ENCODE measurements at regions not wholly inside any gene's neighbourhood (a gene's known extent, or its start where the extent isn't known, plus 50 kb on each side); places are given as distances from the start of the nearest gene placed in this dataset.

DNA sequence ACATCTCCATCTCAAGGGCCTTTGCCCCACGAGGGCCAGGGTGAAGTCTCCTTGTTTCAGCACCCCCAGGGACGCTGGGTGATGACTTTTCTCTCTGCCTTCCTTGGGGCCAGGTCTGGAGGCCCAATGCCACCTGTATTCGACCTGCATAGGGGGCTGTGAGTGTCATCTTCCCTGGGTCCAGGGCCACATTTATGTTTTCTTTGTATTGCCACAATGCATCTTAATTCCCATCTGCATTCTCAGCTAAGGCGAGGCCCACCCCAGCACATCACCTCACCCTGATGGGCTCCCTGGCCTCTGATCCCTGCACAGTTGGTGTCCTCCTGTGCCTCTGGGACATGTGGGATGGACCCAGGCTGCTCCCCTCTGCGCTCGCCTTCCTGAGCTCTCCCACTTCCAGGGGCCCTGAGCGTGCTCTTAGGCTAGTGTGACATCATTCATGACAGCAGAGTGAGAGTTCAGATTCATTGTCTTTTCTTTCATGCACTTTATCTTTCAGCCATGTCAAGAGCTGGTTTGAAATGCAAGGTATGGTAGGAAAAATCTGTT lies 122.0 kb upstream of the COPS8 start:
- DNase-seq (ENCODE audit: extremely low read depth, low read depth), result no peak

DNA sequence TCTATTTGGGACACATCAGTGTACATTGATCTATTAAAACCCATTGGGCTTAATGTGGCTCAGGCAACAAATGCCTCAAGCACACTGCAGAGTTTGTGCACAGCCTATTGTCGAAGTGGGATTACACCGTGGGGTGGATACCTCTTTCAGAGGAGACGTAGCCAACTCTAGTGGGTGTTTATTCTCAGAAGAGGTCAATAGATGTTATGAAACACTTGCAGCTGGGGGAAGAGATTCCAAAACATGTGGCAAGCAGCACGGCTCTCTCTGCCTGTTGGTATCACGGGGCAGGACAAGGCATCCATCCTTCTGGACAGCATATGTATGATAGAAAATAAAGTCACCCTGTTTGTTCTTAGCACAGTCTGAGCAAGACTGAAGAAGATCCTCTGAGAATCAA lies 121.4 kb upstream of the COPS8 start:
- no peak for DNase-seq (ENCODE audit: extremely low read depth, low read depth)

DNA sequence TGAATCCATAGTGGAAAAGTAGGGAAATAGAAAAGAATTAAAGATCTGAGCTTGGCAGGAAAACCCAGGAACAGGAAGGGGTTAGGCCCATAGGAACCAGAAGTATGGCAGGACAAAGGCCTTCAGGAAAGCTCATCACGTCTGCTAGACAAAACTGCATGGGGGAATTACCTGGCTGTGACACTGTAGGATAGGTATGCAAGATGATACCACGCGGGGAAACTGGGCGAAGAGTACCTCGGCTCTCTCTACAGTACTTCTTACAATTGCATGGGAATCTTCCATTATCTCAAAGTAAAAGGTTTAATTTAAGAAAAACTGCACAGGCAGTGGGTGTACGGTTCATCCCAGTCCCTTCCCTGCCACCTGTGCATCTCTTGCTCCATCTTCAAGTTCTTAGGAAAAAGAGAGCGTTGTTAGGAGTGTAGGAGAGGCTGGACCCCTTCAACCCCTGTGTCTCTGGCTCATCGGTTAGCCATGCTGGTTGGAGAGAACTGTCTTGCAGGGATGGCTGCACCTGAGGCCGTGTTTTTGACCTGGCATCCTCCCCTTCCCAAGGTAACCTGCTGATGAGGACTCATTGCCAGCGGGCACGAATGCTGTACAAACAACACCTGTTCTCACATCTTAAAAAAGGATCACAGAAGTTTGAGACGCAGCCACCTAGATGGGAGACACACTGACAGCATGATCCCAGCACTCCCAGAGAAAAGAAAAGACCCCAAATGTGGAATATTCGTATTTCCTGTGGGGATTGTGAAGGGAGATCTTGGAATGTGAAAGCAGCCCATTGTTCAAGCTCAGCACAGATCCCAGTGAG lies 120.5 kb upstream of the COPS8 start:
- DNase-seq (ENCODE audit: extremely low read depth, low read depth), result no peak

DNA sequence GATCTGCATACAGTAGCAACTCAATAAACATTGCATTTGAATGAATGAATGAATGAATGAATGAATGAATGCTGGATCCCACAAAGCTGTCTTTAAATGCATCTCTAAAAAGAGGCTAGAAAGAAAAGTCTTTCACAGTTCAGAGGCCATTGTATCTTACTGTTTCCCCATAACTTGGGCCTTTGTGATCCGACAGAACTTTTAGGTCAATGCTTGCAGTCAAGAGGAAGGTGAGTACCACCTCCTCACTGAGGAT lies 119.9 kb upstream of the COPS8 start:
- DNase-seq (ENCODE audit: extremely low read depth, low read depth), result no peak

DNA sequence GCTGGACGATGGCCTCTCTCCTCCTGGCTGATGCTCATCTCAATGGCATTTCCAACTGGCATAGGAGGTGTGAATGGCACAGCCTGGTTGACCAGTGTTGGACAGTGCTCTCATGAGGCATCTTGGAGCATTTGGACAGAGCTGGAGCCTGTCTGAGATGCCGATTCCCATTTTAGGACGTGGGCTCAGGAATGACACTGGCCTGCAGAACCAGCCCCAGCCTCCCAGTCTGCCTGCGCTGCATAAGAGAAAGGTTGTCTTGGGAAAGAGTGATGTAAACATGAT lies 118.2 kb upstream of the COPS8 start:
- no peak for DNase-seq (ENCODE audit: extremely low read depth, low read depth)

DNA sequence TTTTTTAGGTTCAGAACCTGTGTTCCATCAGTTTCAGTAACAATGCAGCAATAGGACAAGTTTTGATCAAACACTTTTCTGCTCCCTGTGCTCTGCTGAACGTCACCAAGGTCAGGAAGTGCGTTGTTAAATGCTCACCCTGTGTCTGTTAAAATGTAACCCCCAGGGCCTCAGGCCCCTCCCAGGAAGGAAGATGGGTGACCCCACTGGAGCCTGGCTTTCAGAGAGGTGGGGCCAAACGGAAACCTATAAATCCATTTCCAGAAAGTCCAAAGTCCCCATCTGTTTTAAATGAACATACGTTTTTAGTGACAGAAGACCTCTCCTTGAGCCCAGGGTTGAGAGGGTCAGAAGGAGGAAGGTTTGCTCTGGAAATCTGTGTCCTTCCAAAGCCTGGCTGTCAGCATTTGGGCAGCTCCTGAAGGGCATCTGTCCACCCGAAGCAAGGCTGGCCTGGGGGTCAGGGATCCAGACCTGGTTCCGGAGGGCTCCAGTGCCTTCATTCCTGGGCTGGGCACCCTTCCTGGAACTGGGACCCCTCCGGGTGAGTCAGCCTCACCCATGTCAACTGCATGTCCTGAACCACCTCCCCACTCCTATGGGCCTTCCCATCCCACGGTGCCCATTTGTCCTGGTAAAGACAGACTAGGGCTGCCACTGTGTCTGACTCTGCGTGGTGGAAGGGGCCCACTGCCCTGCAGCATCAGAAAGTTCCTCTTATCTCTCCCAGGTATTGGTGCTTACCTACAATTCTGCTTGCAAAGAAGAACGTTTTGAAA lies 117.4 kb upstream of the COPS8 start:
- DNase-seq (ENCODE audit: extremely low read depth, low read depth), result no peak

DNA sequence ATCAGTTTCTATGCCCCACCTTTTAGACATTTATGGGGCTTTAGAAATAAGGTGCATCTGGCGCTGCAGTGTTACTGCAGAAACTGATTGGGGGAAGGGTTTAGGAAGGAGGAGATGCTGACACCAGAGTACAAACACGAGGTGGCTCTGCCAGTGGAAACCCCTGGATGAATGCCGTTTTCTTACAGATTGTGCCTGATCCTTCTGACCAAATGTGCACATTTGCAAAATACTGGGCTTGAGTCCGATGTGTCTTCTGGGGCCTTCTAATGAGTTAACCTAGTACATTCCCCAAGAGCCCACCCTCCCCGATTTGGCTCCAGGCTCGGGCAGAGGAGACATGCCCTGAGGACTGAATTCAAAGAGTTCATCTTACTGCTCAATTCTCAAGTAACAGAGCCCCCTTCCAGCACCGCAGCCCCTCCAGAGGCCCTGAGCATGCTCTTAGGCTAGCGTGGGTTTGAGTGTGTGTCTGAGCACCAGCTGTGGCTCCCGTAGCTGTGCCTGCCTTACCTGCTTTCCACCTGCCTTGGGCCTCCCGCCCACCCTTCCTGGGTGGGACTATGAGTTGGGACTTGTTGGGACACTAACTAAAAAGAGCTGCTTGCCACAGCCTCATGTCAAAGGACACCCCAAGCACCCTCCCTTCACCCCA lies 116.7 kb upstream of the COPS8 start:
- no peak for DNase-seq (ENCODE audit: extremely low read depth, low read depth)

DNA sequence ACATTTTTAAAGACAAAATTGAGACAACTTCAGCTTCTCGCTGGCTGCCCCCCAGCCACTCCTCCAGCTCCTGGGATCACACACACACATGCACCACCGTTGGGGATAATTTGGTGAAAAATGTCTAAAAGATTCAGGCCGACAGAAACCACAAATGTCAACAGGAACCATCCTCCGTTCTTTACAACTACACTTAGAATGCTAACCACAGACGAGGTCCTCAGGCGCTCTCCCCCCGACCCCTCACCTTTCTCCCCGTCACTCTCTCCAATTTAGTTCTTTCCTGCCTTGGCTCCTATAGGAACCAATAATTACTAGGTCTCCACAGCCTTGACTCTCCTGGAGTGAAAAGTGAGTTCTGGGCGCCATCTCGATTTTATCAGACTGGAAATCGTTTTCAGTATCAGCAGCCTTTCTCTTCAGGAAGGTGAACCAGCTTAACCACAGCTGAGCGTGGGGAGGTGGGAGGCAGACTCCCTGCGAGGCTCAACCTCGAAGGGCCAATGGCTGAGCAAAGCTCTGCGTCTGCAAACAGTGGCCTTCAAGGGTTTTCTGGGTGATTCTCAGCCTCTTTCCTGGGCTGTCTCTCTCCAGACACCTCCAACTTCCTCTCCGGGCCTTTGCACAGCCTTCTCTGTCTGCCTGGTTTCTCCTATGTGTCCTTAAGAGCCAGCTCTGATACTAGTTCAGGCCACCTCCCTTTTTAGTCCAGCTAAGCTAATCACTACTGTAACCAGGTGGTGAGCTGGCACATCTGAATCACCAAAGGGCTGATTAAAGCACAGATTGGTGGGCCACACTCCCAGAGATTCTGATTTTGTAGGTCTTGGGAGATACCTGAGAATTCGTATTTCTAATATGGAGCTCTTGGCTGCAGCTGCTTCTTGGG lies 115.7 kb upstream of the COPS8 start:
- DNase-seq (ENCODE audit: extremely low read depth, low read depth), result no peak

DNA sequence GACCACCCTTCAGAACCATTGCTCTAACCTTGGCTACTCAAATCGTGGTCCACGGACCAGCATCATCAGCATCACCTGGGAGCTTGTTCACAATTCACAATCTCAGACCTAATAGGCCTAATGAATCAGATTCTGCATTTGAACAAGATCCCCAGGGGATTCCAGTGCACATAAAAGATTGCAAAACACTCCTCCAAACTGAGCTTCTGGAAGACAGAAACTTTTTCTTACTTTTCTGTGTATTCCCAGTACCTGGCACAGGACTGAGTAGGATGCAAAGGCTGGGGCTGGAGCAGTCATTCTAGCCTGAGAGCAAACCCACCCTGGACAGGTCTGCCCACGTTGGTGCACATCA lies 115.1 kb upstream of the COPS8 start:
- DNase-seq (ENCODE audit: extremely low read depth, low read depth), result no peak

DNA sequence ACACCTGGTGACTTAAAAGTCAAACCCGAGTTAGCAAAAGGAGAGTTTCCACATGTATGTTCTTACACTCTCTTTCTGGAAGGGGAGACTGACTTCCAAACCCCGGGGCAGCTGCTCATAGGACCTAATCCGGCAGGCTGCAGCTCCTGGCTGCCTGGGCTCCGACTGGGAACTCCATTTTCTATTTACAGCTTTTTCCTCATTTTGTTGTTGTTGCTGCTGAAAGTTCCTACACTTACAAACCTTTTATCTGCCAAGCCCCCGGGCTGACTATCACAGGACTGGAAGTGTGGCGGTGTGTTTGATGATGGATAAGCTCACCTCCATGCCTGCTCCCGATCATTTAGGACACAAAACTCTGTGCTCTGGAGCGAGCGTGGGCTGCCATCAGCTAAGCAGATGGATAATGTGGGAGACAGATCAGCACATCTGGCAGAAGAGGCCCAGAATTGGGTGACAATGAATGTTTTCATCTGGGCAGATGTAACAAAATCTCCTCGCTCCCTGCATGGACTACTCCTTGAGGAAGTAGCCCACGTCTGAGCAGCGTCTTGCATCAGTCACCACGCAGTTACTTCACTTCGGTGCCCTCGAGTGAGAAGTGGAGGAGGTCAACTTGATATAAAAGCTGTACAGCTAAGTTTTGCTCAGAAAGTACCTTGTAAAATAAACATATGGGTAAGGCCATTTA lies 114.4 kb upstream of the COPS8 start:
- DNase-seq (ENCODE audit: extremely low read depth, low read depth), result no peak

DNA sequence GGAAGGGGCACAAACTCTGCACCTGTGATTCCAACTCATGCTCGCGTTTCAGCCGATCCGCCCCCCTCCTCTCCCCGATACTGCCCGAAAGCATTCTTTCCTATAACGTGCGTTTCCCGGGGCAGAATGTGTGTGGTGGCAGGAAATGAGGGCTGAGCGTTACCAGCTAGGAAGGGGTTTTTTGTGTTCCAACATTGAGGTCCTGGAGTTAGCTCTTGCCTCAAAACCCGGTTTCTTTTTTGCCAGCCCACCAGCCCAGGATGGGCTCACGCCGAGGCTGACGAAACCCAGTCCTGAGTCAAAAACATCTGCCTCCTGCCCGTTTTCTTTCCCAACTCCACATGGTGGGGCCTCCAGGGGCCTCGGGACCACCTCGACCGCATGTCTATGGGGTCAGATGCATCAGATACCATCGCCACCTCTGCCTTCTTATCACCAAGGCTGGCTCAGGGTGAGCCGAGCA lies 113.7 kb upstream of the COPS8 start:
- DNase-seq (ENCODE audit: extremely low read depth, low read depth), result no peak

DNA sequence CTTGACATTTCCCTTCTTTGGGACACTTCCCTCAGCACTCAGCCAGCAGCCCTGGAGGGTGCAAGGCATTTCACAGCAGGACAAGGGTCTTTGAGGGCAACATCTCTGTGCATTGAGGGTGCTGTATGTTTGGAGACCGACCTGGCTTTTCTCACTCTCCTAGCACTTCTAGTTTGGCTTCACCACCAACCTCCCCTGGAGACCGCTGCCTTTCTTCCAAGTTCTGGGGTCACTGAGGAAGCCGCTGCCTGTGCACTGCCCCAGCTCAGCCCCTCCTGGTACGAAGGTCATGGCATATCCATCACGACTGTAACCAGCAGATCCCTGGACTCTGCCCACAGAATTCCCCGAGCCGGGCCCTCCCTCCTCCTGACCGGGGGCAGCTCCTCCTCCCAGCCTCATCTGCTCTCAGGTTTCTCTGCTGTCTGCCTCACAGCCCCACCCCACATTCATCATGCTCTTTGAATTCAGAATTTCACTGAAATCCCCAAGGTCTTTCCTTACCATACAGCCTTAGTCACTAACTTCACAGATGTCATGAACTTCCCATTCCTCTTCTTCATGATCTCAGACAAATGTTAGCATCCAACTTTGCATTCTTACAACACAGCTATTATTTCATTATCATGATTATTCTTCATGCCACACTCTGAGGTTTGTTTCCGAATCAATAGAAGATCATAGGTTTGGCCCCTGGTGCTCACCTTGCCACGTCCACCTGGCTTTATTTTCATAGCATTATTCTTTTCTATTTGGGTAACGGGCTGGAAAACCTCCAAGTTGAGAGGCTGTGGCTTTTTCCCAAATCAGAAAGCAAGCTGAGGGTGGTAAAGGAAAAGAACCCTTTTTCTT lies 113.0 kb upstream of the COPS8 start:
- no peak for DNase-seq (ENCODE audit: extremely low read depth, low read depth)

DNA sequence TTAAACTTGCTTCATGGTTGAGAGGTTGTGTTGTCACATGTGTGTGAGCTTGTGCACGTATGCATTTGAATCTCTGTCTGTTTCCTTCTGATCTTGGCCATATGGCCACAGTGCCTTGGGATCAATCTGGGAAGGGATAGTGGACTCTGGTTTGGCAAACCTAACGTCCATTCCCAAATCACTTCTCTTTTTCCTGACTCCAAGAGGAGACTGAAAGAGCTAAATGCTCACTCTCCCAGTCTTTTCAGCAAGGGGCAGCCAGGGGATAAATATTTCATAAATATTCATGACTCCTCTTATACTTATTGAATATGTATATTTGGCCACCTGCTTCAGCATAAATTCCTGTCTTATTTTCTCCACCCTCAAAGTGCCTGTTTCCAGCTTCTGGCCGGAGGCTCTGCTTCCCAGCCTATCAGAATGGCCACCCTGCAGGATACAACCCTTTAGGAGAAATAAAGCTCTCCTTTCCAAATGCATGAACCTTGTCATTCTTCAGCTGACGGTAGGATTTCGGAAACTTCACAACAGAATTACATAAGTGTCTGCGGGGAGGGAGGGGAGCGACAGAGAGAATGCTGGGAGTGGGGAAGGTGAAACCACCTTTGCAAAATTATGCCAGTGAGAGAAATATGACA lies 112.2 kb upstream of the COPS8 start:
- no peak for DNase-seq (ENCODE audit: extremely low read depth, low read depth)

DNA sequence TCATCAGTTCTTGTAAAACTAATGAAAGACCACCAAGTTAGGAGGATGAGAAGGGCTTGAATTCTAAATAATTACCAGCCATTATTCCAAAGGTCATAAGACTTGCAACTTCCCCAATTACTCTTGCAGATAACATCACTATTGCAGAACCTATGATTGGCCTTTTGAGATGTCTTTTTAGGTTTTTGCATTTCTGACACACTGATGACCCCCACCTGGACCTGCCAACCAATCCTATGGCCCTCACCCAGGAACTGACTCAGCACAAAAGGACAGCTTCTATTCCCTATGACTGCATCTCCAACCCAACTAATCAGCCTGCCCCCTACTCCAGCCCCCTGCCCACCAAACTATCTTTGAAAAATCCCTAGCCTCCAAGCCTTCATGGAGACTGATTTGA lies 111.5 kb upstream of the COPS8 start:
- no peak for DNase-seq (ENCODE audit: extremely low read depth, low read depth)

DNA sequence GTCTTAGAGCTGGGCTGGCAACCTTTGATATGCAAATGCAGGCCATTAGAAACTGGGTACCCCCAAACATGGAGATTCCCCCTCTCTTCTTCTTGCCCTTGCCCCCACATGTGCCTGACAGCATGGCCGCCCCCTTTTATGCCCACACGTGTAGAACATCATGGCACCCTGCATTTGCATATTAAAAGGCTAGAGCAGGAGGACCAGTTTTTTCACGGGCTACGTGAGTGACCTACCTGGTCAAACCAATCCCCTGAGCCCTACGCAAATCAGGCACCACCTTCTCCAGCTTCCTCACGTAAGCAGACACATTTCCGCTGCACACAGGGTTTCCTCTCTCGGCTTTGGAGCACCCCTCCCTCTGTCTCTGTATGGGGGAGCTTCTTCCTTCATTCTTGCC lies 110.9 kb upstream of the COPS8 start:
- DNase-seq (ENCODE audit: extremely low read depth, low read depth), result no peak

DNA sequence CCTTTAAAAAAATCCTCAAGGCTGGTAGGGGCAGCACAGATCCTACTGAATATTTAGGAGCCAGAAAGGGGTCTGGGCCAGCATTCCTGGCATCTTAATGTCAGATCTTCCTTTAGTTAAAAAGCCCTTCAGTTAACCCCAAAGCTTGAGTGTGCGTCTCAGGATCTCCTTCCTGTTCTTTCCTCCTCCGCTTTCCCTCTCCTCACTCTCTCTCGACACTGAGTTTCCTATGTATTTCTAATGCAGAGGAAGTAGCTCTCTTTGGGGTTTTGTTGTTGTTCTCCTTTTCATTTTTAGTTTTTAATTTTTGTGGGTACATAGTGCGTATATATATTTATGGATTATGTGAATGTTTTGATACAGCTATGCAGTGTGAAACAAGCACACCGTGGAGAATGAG lies 109.9 kb upstream of the COPS8 start:
- no peak for DNase-seq (ENCODE audit: extremely low read depth, low read depth)

DNA sequence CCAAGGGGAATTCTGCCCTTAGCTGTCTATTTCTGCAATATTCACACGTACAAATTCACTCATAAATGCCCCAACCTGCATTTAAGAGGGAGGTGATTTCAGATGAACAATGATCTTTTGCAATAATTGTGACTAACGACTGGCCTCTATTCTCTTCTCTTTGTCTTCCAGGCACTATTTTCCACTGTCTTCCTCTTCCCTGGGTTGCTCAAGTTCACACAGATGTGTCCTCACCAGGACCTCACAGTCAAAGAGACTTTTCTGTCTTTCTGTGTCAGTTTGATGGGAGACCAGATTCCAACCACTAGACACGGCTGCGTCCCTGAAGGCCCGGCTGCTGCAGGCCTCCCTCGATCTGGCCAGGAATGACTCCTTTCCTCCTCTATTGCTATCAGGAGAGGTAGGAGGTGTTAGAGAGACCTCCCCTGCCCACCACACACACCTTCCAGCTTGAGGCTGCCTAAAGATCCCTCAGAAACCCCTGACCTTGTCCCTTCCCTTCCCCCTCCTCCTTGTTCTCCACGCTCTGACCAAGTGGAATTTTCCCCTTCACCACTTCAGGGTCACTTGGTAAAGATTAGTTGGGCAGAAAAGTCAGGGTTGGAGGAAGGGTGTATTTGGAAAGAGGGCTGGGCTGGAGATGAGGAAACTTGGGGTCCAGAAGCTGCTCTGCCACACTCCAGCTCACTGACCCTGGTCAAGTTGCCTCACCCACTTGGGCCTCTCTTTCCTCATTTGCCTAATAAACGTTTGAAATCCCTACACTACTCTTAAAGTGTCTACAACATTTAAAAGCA lies 109.2 kb upstream of the COPS8 start:
- DNase-seq (ENCODE audit: extremely low read depth, low read depth), result no peak
